GM23338 (cell line): ENCODE measurements at regions not wholly inside any gene's neighbourhood (a gene's known extent, or its start where the extent isn't known, plus 50 kb on each side); places are given as distances from the start of the nearest gene placed in this dataset.

ENCODE experiments used
- ATAC-seq: fragments of 200-7000 bp; cut with Tn5 transposase; 3 replicates; pipeline ENCODE4 v1.9.1; 2020
- DNase-seq: peaks from one replicate; pipeline ENCODE4 v3.0.0-alpha.2; 2015; ENCODE audit warnings: low spot score
- H2AFZ ChIP-seq: fragments of 200-600 bp; sonication (generic); 2 replicates; pipeline ENCODE4 v1.8.0; 2016; ENCODE audit warnings: antibody characterized with exemption, mild to moderate bottlenecking, moderate library complexity
- H3F3A ChIP-seq: fragments of 200-600 bp; sonication (generic); replicated peaks from 2 replicates; pipeline ENCODE4 v1.8.0; 2017; ENCODE audit warnings: antibody characterized with exemption, mixed run types, low read depth
- H3K27ac ChIP-seq: fragments of 200-600 bp; sonication (generic); 2 replicates; pipeline ENCODE4 v1.6.1; 2016; ENCODE audit warnings: low read depth
- H3K27me3 ChIP-seq: fragments of 200-600 bp; sonication (generic); 2 replicates; pipeline ENCODE4 v1.8.0; 2016; ENCODE audit warnings: mild to moderate bottlenecking, mixed run types, moderate library complexity; ENCODE audit not compliant: insufficient read depth
- H3K36me3 ChIP-seq: fragments of 200-600 bp; sonication (generic); 2 replicates; pipeline ENCODE4 v1.8.0; 2016; ENCODE audit warnings: mild to moderate bottlenecking; ENCODE audit not compliant: insufficient read depth
- H3K4me1 ChIP-seq: fragments of 200-600 bp; sonication (generic); 2 replicates; pipeline ENCODE4 v1.8.0; 2016; ENCODE audit warnings: mild to moderate bottlenecking, moderate library complexity; ENCODE audit not compliant: insufficient read depth
- H3K4me2 ChIP-seq: fragments of 200-600 bp; sonication (generic); 2 replicates; pipeline ENCODE4 v1.7.1; 2017; ENCODE audit warnings: mixed run types
- H3K4me3 ChIP-seq: fragments of 200-600 bp; sonication (generic); 2 replicates; pipeline ENCODE4 v1.6.1; 2016; ENCODE audit warnings: mixed run types
- H3K79me2 ChIP-seq: fragments of 200-600 bp; sonication (generic); replicated peaks from 2 replicates; pipeline ENCODE4 v1.8.0; 2017; ENCODE audit warnings: mild to moderate bottlenecking; ENCODE audit not compliant: insufficient read depth
- H3K9me2 ChIP-seq: fragments of 200-600 bp; sonication (generic); 2 replicates; pipeline ENCODE4 v1.8.0; 2017; ENCODE audit not compliant: insufficient read depth
- H4K20me1 ChIP-seq: fragments of 200-600 bp; sonication (generic); replicated peaks from 2 replicates; pipeline ENCODE4 v1.8.0; 2017; ENCODE audit warnings: mild to moderate bottlenecking; ENCODE audit not compliant: insufficient read depth
- H3K27ac Mint-ChIP-seq: 2 replicates; pipeline ENCODE4 v1.8.0; 2020; ENCODE audit warnings: inconsistent platforms, mild to moderate bottlenecking, moderate library complexity, mixed read lengths
- H3K27me3 Mint-ChIP-seq: 3 replicates; pipeline ENCODE4 v1.8.0; 2022; ENCODE audit warnings: low read depth, mild to moderate bottlenecking, moderate library complexity, mixed read lengths, inconsistent platforms; ENCODE audit not compliant: insufficient read depth, poor library complexity
- H3K36me3 Mint-ChIP-seq: 3 replicates; pipeline ENCODE4 v1.8.0; 2021; ENCODE audit warnings: low read depth, mild to moderate bottlenecking, inconsistent platforms, moderate library complexity, mixed read lengths
- H3K4me1 Mint-ChIP-seq: 3 replicates; pipeline ENCODE4 v1.8.0; 2020; ENCODE audit warnings: mild to moderate bottlenecking, inconsistent platforms, mixed read lengths
- H3K4me3 Mint-ChIP-seq: 3 replicates; pipeline ENCODE4 v1.8.0; 2021; ENCODE audit warnings: moderate library complexity, mild to moderate bottlenecking, inconsistent platforms, mixed read lengths
- H3K9me3 Mint-ChIP-seq: 3 replicates; pipeline ENCODE4 v1.8.0; 2020; ENCODE audit warnings: moderate library complexity, mild to moderate bottlenecking, inconsistent platforms, mixed read lengths
- CREB1 ChIP-seq: fragments of 250-450 bp; sonication (Bioruptor Pico); IDR thresholded peaks from 2 replicates; pipeline ENCODE4 v1.5.0; 2020; ENCODE audit warnings: low read depth, mild to moderate bottlenecking, moderate library complexity
- CTCF ChIP-seq, 2 experiments: fragments of 200-600 bp in 1 of 2; sonication (generic) in 1 of 2; conservative IDR thresholded peaks; 2 replicates each; pipeline versions ENCODE4 v1.5.1 to v1.6.1; 2016 to 2017; ENCODE audit warnings: antibody characterized with exemption in 2 of 2, low read depth in 2 of 2, mild to moderate bottlenecking in 2 of 2, moderate library complexity in 1 of 2
- ETS1 ChIP-seq: IDR thresholded peaks from 2 replicates; pipeline ENCODE4 v1.6.1; 2016; ENCODE audit warnings: antibody characterized with exemption
- EZH2 ChIP-seq: fragments of 200-600 bp; sonication (generic); IDR thresholded peaks from one replicate; pipeline ENCODE4 v1.8.0; 2017; ENCODE audit warnings: antibody characterized with exemption, mild to moderate bottlenecking, low read depth; ENCODE audit not compliant: unreplicated experiment
- EZH2phosphoT487 ChIP-seq: fragments of 200-600 bp; sonication (generic); IDR thresholded peaks from one replicate; pipeline ENCODE4 v1.8.1; 2018; ENCODE audit warnings: antibody characterized with exemption; ENCODE audit not compliant: unreplicated experiment
- JUNB ChIP-seq: IDR thresholded peaks from one replicate; pipeline ENCODE4 v1.6.1; 2016; ENCODE audit warnings: antibody characterized with exemption; ENCODE audit not compliant: unreplicated experiment
- NANOG ChIP-seq: IDR thresholded peaks from 2 replicates; pipeline ENCODE4 v1.6.1; 2016; ENCODE audit warnings: antibody characterized with exemption, borderline replicate concordance
- POLR2AphosphoS5 ChIP-seq: IDR thresholded peaks from 2 replicates; pipeline ENCODE4 v1.6.1; 2016; ENCODE audit warnings: antibody characterized with exemption, low read depth
- REST ChIP-seq: IDR thresholded peaks from one replicate; pipeline ENCODE4 v1.6.1; 2018; ENCODE audit warnings: antibody characterized with exemption; ENCODE audit not compliant: unreplicated experiment
- STAT1 ChIP-seq: IDR thresholded peaks from one replicate; pipeline ENCODE4 v1.6.1; 2016; ENCODE audit warnings: antibody characterized with exemption; ENCODE audit not compliant: unreplicated experiment
- ZNF114 ChIP-seq: fragments of 250-450 bp; sonication (Bioruptor Pico); IDR thresholded peaks from 2 replicates; pipeline ENCODE4 v1.5.0; 2020; ENCODE audit warnings: mild to moderate bottlenecking, moderate library complexity
- ZNF331 ChIP-seq: fragments of 250-450 bp; sonication (Bioruptor Pico); IDR thresholded peaks from 2 replicates; pipeline ENCODE4 v1.5.0; 2020; ENCODE audit warnings: low read depth, mild to moderate bottlenecking, moderate library complexity
- ZNF462 ChIP-seq: fragments of 250-450 bp; sonication (Bioruptor Pico); IDR thresholded peaks from 2 replicates; pipeline ENCODE4 v1.5.0; 2020; ENCODE audit warnings: mild to moderate bottlenecking, moderate library complexity

GRCh38 chr3:177773717-177774116, 576.4 kb upstream of the TBL1XR1 start:
- Histone ChIP-seq H3K4me2 (no peak overlapping the region), H3K27ac (no peak overlapping the region), H3K4me3 (no peak overlapping the region), H3K79me2 (no peaks in the 10 kb centered on the region), H3K27me3 (no peaks in the 10 kb centered on the region), H2AFZ (no peak overlapping the region), H3K9me2 (no peaks in the 10 kb centered on the region), H3K4me1 (no peaks in the 10 kb centered on the region), H3F3A (no peaks in the 10 kb centered on the region), H4K20me1 (no peaks in the 10 kb centered on the region), H3K36me3 (no peaks in the 10 kb centered on the region)
- no peaks in the 10 kb centered on the region for H3K4me1 Mint-ChIP-seq
- no peak overlapping the region for H3K27ac Mint-ChIP-seq
- peaks cover 2% of the 10 kb centered on the region for H3K27me3 Mint-ChIP-seq
- peaks cover 10% of the 10 kb centered on the region; the same call in 2 of the 3 replicates for H3K9me3 Mint-ChIP-seq
- no peak for DNase-seq
- no peaks in the 10 kb centered on the region; the same call in 2 of the 3 replicates for H3K36me3 Mint-ChIP-seq
- ATAC-seq, result no peak
- H3K4me3 Mint-ChIP-seq, result no peak overlapping the region
- TF ChIP-seq REST, result no peak
- no peak for TF ChIP-seq STAT1
- TF ChIP-seq EZH2phosphoT487, result no peak
- no peak for TF ChIP-seq ZNF114 (CRISPR knock-in tag)
- no peak for TF ChIP-seq ZNF331 (CRISPR knock-in tag)
- TF ChIP-seq EZH2, result no peak
- TF ChIP-seq CREB1 (CRISPR knock-in tag), result no peak
- TF ChIP-seq CTCF (conservative IDR thresholded peaks at IDR 0.05; ENCODE audit: low read depth in 2 of 2), result no peak
- no peak for TF ChIP-seq ZNF462
- no peak for TF ChIP-seq JUNB
- no peak for TF ChIP-seq NANOG
- no peak for TF ChIP-seq POLR2AphosphoS5
- TF ChIP-seq ETS1, result no peak
